Fibroblast of lung (primary cell): ENCODE measurements at regions not wholly inside any gene's neighbourhood (a gene's known extent, or its start where the extent isn't known, plus 50 kb on each side); places are given as distances from the start of the nearest gene placed in this dataset.

Source experiments
- DNase-seq, 2 donors: peaks; one replicate each; pipeline versions ENCODE4 v3.0.0 to v3.0.0-alpha.2; 2010; ENCODE audit warnings: low read depth in 2 of 2
- H2AFZ ChIP-seq: 2 replicates; pipeline ENCODE4 v1.5.1; 2012; ENCODE audit warnings: low read length, control low read depth, inconsistent platforms
- H3K27ac ChIP-seq: 2 replicates; pipeline ENCODE4 v1.5.1; 2011; ENCODE audit warnings: low read length, control low read depth; ENCODE audit not compliant: insufficient read depth
- H3K27me3 ChIP-seq: 2 replicates; pipeline ENCODE4 v1.5.1; 2011; ENCODE audit warnings: mild to moderate bottlenecking, low read length; ENCODE audit not compliant: control insufficient read depth, insufficient read depth
- H3K36me3 ChIP-seq: 2 replicates; pipeline ENCODE4 v1.5.1; 2011; ENCODE audit warnings: low read length; ENCODE audit not compliant: control insufficient read depth, insufficient read depth
- H3K4me1 ChIP-seq: 2 replicates; pipeline ENCODE4 v1.5.1; 2011; ENCODE audit warnings: low read length; ENCODE audit not compliant: control insufficient read depth, insufficient read depth; ENCODE audit errors: extremely low read depth
- H3K4me2 ChIP-seq: 2 replicates; pipeline ENCODE4 v1.5.1; 2011; ENCODE audit warnings: low read length, control low read depth; ENCODE audit not compliant: insufficient read depth; ENCODE audit errors: extremely low read depth
- H3K4me3 ChIP-seq, 4 experiments: fragments of 200-600 bp in 1 of 4; sonication (generic) in 1 of 4; replicated peaks in 1 of 4; 2 replicates each; pipeline ENCODE4 v1.5.1; 2011 to 2016; ENCODE audit warnings: low read length in 4 of 4, low read depth in 3 of 4, mild to moderate bottlenecking in 3 of 4, control low read depth in 2 of 4, inconsistent platforms in 1 of 4, mixed read lengths in 1 of 4; ENCODE audit not compliant: insufficient read depth in 1 of 4; ENCODE audit errors: control extremely low read depth in 1 of 4
- H3K79me2 ChIP-seq: 2 replicates; pipeline ENCODE4 v1.5.1; 2012; ENCODE audit warnings: mild to moderate bottlenecking, low read length, inconsistent platforms; ENCODE audit not compliant: control insufficient read depth, insufficient read depth
- H3K9ac ChIP-seq: 2 replicates; pipeline ENCODE4 v1.5.1; 2011; ENCODE audit warnings: mild to moderate bottlenecking, low read length, control low read depth; ENCODE audit not compliant: insufficient read depth
- H3K9me3 ChIP-seq: 2 replicates; pipeline ENCODE4 v1.5.1; 2012; ENCODE audit warnings: low read depth, low read length; ENCODE audit not compliant: control insufficient read depth, insufficient read depth
- H4K20me1 ChIP-seq: 2 replicates; pipeline ENCODE4 v1.5.1; 2011; ENCODE audit warnings: low read length; ENCODE audit not compliant: control insufficient read depth, insufficient read depth; ENCODE audit errors: extremely low read depth
- CTCF ChIP-seq, 2 donors: IDR thresholded peaks in 1 of 2; conservative IDR thresholded peaks in 1 of 2; 1 replicate in 1 of 2; 2 replicates in 1 of 2; pipeline ENCODE4 v1.5.1; 2011 to 2012; ENCODE audit warnings: low read length in 2 of 2, control low read depth in 1 of 2, inconsistent platforms in 1 of 2, low read depth in 1 of 2, mild to moderate bottlenecking in 1 of 2
- EZH2 ChIP-seq: IDR thresholded peaks from 2 replicates; pipeline ENCODE4 v1.5.1; 2012; ENCODE audit warnings: low read length, control low read depth, mild to moderate bottlenecking; ENCODE audit errors: missing control alignments

- Histone ChIP-seq H4K20me1 (no peaks in the 10 kb centered on the region), H3K27me3 (no peaks in the 10 kb centered on the region), H3K4me2 (no peak overlapping the region), H3K4me1 (no peaks in the 10 kb centered on the region), H3K9ac (no peak overlapping the region), H3K27ac (no peak overlapping the region), H3K4me3 (no peak overlapping the region), H3K79me2 (no peaks in the 10 kb centered on the region), H2AFZ (no peak overlapping the region), H3K9me3 (no peaks in the 10 kb centered on the region), H3K36me3 (no peaks in the 10 kb centered on the region)
- no peak for TF ChIP-seq CTCF (conservative IDR thresholded peaks at IDR 0.05 in 1 of 2, IDR thresholded peaks at IDR 0.05 in 1 of 2; ENCODE audit: low read depth in 1 of 2, low read length in 2 of 2)
- no peak for TF ChIP-seq EZH2
- no peak for DNase-seq
Measured at GRCh38 chr4:37771771-37772170, 54.7 kb upstream of the PGM2 start.

GRCh38 chr4:37770016-37770415, 56.5 kb upstream of the PGM2 start:
- no peaks in the 10 kb centered on the region for H4K20me1 ChIP-seq
- H3K9ac ChIP-seq: no peak overlapping the region

GRCh38 chr4:37769391-37769989, 57.0 kb upstream of the PGM2 start:
- Histone ChIP-seq H3K4me2 (no peak overlapping the region), H2AFZ (no peak overlapping the region), H3K9me3 (no peaks in the 10 kb centered on the region), H3K4me3 (no peak overlapping the region), H3K4me1 (no peaks in the 10 kb centered on the region), H3K27me3 (no peaks in the 10 kb centered on the region), H4K20me1 (no peaks in the 10 kb centered on the region), H3K27ac (no peak overlapping the region), H3K36me3 (no peaks in the 10 kb centered on the region), H3K9ac (no peak overlapping the region), H3K79me2 (no peaks in the 10 kb centered on the region)
- no peak for TF ChIP-seq EZH2
- no peak for TF ChIP-seq CTCF (conservative IDR thresholded peaks at IDR 0.05 in 1 of 2, IDR thresholded peaks at IDR 0.05 in 1 of 2; ENCODE audit: low read depth in 1 of 2, low read length in 2 of 2)
- no peak for DNase-seq

More at GRCh38 chr4:37770016-37770415, 56.5 kb upstream of the PGM2 start:
- TF ChIP-seq EZH2 (no peak), CTCF (conservative IDR thresholded peaks at IDR 0.05 in 1 of 2, IDR thresholded peaks at IDR 0.05 in 1 of 2; ENCODE audit: low read depth in 1 of 2, low read length in 2 of 2) (no peak)
- Histone ChIP-seq H2AFZ (no peak overlapping the region), H3K79me2 (no peaks in the 10 kb centered on the region), H3K4me3 (no peak overlapping the region), H3K4me1 (no peaks in the 10 kb centered on the region), H3K27ac (no peak overlapping the region), H3K9me3 (no peaks in the 10 kb centered on the region), H3K36me3 (no peaks in the 10 kb centered on the region), H3K4me2 (no peak overlapping the region), H3K27me3 (no peaks in the 10 kb centered on the region)
- peak; percentile 53 to 89 for DNase-seq
